Epithelial cell of proximal tubule (primary cell): ENCODE measurements at regions not wholly inside any gene's neighbourhood (a gene's known extent, or its start where the extent isn't known, plus 50 kb on each side); places are given as distances from the start of the nearest gene placed in this dataset.

Experiments
- DNase-seq: peaks from one replicate; pipeline ENCODE4 v3.0.0-alpha.2; 2011; ENCODE audit warnings: low read depth
- H3K4me3 ChIP-seq: 2 replicates; pipeline ENCODE4 v1.5.1; 2011; ENCODE audit warnings: low read depth, mild to moderate bottlenecking, low read length
- TF ChIP-seq, protein P1 (sequence below): conservative IDR thresholded peaks from 2 replicates; pipeline ENCODE4 v1.5.1; 2012; ENCODE audit warnings: low read depth, mild to moderate bottlenecking, low read length

DNA sequence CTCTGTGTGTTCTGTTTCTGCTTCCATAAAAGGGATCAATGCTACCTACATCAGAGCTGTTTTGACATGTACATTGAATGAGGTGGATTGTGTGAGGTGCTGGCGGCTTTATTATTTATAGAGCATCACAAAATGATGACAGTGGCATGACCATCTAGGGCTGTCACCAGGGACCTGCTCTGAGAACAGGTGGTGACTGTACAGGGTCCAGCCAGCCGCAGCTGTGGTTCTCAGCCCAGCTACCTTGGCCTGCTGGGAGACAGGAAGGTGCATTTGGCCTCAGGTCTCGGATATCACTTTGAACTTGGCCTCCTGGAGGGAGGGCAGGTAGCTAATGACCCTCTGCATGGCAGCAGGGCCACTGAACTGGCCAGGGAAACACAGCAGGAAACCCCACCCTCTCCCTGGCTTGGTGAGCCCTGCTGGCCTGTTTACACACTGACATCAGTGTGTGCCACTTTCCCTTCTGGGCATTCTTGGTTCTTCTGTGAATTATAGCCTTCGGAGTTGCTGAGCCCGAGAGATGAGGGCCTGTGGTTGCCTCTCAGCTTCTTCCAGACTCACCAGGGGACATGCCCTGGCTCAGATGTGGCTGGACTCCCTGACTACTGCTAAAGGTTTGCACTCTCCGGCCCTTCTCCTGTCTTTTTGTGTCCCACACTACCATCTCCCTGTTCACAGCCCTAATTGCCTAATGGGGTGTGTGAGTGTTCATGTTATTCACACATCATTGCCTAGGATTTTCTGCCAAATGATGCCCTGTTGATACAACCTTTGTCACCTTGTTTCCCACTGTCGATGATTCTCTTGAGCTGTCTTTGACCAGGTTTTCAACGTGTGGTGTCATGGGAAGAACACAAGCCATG lies 109.2 kb upstream of the RAB12 start:
- no peak overlapping the region for H3K4me3 ChIP-seq
- DNase-seq, result no peak
- TF ChIP-seq, protein P1, sequence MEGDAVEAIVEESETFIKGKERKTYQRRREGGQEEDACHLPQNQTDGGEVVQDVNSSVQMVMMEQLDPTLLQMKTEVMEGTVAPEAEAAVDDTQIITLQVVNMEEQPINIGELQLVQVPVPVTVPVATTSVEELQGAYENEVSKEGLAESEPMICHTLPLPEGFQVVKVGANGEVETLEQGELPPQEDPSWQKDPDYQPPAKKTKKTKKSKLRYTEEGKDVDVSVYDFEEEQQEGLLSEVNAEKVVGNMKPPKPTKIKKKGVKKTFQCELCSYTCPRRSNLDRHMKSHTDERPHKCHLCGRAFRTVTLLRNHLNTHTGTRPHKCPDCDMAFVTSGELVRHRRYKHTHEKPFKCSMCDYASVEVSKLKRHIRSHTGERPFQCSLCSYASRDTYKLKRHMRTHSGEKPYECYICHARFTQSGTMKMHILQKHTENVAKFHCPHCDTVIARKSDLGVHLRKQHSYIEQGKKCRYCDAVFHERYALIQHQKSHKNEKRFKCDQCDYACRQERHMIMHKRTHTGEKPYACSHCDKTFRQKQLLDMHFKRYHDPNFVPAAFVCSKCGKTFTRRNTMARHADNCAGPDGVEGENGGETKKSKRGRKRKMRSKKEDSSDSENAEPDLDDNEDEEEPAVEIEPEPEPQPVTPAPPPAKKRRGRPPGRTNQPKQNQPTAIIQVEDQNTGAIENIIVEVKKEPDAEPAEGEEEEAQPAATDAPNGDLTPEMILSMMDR, result no peak

DNA sequence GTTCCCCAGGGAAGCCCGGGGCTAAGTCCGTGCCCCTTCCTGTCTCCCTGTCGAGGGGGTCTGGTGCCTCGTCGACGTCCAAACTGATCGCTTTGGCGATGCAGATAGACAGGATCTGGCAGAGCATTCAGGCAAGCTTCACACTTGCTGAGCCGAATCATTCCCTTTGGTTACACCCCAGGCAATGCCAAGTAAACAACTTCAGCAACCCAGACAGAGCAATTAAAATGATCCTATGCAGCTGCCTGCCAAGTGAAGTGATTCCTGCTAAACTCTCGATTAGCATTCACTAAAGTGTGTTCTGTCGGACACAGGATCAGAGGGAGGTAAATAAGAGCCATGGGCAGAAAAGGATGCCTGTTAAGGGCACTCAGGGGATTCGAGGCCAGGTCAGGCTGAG lies 108.2 kb upstream of the RAB12 start:
- no peak for DNase-seq
- H3K4me3 ChIP-seq, result no peak overlapping the region
- TF ChIP-seq, protein P1, result no peak

DNA sequence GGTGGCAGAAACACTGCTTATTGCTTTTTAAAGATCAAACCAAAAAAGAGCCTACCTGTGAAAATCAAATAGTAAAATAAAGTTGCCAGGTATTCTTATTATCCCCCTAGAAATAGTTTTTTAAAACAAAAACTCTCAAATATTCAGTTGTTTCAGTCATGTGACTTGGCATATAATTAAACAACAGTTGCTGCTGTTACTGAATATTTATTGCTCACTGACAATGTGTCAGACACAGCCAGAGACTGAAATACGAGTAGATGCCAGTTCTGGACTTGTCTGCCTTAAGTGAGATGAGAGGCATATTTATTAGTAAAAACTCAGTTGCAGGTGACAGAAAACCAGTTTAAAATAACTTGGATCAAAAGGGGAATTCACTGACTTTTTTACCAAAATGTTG lies 106.0 kb upstream of the RAB12 start:
- TF ChIP-seq, protein P1, result no peak
- H3K4me3 ChIP-seq, result no peak overlapping the region
- DNase-seq, result no peak

DNA sequence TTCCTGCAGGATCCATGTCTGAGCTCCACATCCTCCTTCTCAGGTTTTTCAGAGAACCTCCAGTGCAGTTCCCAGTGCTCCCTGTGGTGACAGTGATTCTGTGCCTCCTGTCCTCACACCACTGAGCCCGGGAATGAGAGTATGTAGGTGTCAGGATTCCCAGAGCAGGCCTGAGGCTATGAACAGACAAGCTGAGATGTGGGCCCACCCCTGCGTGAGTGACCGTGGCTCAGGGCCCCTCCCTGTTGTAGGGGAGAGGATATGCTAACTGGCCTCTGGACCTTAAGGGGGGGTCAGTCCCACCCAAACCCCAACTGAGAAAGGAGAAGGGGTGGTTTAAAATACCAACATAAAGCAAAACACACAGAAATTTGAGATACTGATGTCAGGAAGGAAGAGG lies 104.8 kb upstream of the RAB12 start:
- no peak for DNase-seq
- no peak overlapping the region for H3K4me3 ChIP-seq
- TF ChIP-seq, protein P1, result no peak

DNA sequence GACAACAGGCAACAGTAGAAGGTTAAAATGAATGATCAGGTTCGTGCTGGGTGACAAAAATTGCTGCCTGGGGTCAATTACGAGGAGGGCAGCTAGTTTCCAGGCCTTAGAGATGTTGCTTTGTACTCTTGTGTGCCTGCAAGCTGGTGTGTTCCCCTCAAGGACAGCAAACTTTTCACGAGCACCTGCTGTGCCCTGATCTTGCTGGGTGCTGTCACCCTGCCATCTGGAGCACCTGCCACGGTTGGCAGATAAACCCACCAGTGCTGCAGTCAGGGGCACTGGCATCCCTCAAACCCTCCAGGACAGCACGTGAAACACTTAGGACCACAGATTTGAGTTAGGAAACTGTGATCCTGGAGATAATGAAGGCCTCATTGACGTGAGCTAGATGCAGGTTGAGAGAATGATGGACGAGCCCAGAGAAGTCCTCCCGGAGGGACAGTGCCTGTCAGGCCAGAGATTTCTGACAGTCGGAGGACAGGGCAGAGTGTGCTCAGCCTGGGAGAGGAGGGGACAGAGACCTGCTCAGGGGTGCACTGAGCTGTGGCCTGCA lies 104.3 kb upstream of the RAB12 start:
- TF ChIP-seq, protein P1, result no peak
- no peak for DNase-seq
- no peak overlapping the region for H3K4me3 ChIP-seq

DNA sequence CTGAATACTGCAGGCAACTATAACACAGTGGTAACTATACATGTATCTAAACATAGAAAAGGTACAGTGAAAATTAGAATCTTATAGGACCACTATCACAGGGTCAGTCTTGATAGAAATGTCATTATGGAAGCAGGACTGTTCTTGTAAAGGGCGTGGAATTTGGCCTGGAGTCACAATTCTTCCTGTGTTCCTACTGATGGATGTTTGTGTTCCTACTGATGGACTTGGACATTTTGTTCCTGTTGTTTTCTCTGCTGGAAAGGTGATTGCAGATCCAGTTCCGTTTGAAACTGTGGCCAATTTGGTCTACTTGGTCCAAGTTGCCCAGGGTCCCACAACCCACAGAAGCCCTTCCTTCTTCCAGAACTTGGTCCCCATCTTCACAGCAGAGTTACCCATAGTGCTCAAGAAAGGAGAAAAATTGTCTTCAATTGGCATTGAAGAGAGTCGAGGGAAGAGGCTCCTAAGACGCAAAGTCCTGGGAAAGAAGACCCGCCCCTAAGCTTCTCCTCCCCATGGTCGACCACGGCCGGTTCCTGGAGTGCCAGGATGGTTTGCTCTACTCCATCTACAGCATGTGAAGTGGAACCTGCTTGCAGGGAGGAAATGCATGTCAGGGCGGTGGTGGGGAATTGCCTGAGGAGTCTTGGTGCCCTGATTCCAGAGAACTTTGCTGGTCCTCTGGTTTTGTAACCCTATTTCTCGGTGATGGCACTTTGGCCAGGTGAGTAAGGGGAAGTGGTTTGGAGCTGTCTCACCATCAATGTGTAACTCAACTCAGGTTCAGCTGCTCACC lies 102.8 kb upstream of the RAB12 start:
- TF ChIP-seq, protein P1, result no peak

More for the DNA sequence above, 102.8 kb upstream of the RAB12 start:
- no peak overlapping the region for H3K4me3 ChIP-seq
- no peak for DNase-seq
